CD14-positive monocyte (primary cell): ENCODE measurements at regions not wholly inside any gene's neighbourhood (a gene's known extent, or its start where the extent isn't known, plus 50 kb on each side); places are given as distances from the start of the nearest gene placed in this dataset.

Source experiments
- DNase-seq, 3 donors: peaks; one replicate each; pipeline ENCODE4 v3.0.0-alpha.2; 2011 to 2022
- H2AFZ ChIP-seq: 2 replicates; pipeline ENCODE4 v1.6.0; 2012; ENCODE audit warnings: mild to moderate bottlenecking, low read depth, low read length, inconsistent platforms; ENCODE audit not compliant: insufficient read depth, poor library complexity, severe bottlenecking
- H3K27ac ChIP-seq, 2 donors: 1 replicate in 1 of 2; 2 replicates in 1 of 2; pipeline ENCODE4 v1.5.1; 2012 to 2013; ENCODE audit warnings: low read length in 2 of 2, control low read depth in 1 of 2, inconsistent platforms in 1 of 2, low read depth in 1 of 2, mild to moderate bottlenecking in 1 of 2
- H3K27me3 ChIP-seq, 2 donors: one replicate each; pipeline versions ENCODE4 v1.6.0 to v1.6.1; 2011 to 2013; ENCODE audit warnings: low read length in 2 of 2; ENCODE audit not compliant: control insufficient read depth in 2 of 2, insufficient read depth in 2 of 2
- H3K36me3 ChIP-seq, 2 donors: replicated peaks in 1 of 2; 1 replicate in 1 of 2; 2 replicates in 1 of 2; pipeline versions ENCODE4 v1.5.1 to v1.6.1; 2012 to 2013; ENCODE audit warnings: low read length in 2 of 2, control low read depth in 1 of 2, inconsistent platforms in 1 of 2, mild to moderate bottlenecking in 1 of 2; ENCODE audit not compliant: insufficient read depth in 2 of 2, control insufficient read depth in 1 of 2
- H3K4me1 ChIP-seq, 2 donors: 1 replicate in 1 of 2; 2 replicates in 1 of 2; pipeline versions ENCODE4 v1.5.1 to v1.6.1; 2012 to 2013; ENCODE audit warnings: low read length in 2 of 2, control low read depth in 1 of 2, inconsistent platforms in 1 of 2, mild to moderate bottlenecking in 1 of 2, moderate library complexity in 1 of 2; ENCODE audit not compliant: insufficient read depth in 2 of 2, control insufficient read depth in 1 of 2
- H3K4me2 ChIP-seq: replicated peaks from 2 replicates; pipeline ENCODE3; 2012; ENCODE audit warnings: low read length, moderate library complexity, mild to moderate bottlenecking; ENCODE audit not compliant: poor library complexity, severe bottlenecking; ENCODE audit errors: extremely low read depth
- H3K4me3 ChIP-seq, 3 experiments: fragments of 200-600 bp in 1 of 3; sonication (generic) in 1 of 3; replicated peaks in 1 of 3; 1 replicate in 2 of 3; 2 replicates in 1 of 3; pipeline ENCODE4 v1.5.1; 2011 to 2013; ENCODE audit warnings: low read length in 3 of 3, mild to moderate bottlenecking in 3 of 3, control low read depth in 2 of 3, low read depth in 2 of 3, inconsistent platforms in 1 of 3, moderate library complexity in 1 of 3
- H3K79me2 ChIP-seq: 2 replicates; pipeline ENCODE4 v1.6.0; 2012; ENCODE audit warnings: mild to moderate bottlenecking, control low read depth, inconsistent platforms, low read length, moderate library complexity; ENCODE audit not compliant: insufficient read depth
- H3K9ac ChIP-seq: 2 replicates; pipeline ENCODE4 v1.6.0; 2017; ENCODE audit warnings: low read length, mild to moderate bottlenecking; ENCODE audit not compliant: insufficient read depth, poor library complexity, severe bottlenecking
- H3K9me3 ChIP-seq, 2 donors: replicated peaks in 1 of 2; 1 replicate in 1 of 2; 2 replicates in 1 of 2; pipeline versions ENCODE4 v1.5.1 to v1.6.1; 2012 to 2013; ENCODE audit warnings: low read length in 2 of 2, control low read depth in 1 of 2; ENCODE audit not compliant: control insufficient read depth in 1 of 2, insufficient read depth in 1 of 2
- H4K20me1 ChIP-seq: 2 replicates; pipeline ENCODE4 v1.6.0; 2012; ENCODE audit warnings: mild to moderate bottlenecking, low read length, control low read depth, moderate library complexity; ENCODE audit not compliant: insufficient read depth
- H3K27ac Mint-ChIP-seq, 7 donors: one replicate each; pipeline ENCODE4 v1.8.0; 2020; ENCODE audit warnings: mild to moderate bottlenecking in 7 of 7, mixed read lengths in 7 of 7, moderate library complexity in 6 of 7, inconsistent platforms in 2 of 7
- H3K27me3 Mint-ChIP-seq, 3 donors: one replicate each; pipeline ENCODE4 v1.8.0; 2021 to 2022; ENCODE audit warnings: low read depth in 3 of 3, mild to moderate bottlenecking in 3 of 3, mixed read lengths in 3 of 3, moderate library complexity in 3 of 3, inconsistent platforms in 1 of 3
- H3K36me3 Mint-ChIP-seq, 2 donors: one replicate each; pipeline ENCODE4 v1.8.0; 2020; ENCODE audit warnings: mixed read lengths in 2 of 2, inconsistent platforms in 1 of 2, mild to moderate bottlenecking in 1 of 2
- H3K4me1 Mint-ChIP-seq: one replicate; pipeline ENCODE4 v1.8.0; 2020; ENCODE audit warnings: mild to moderate bottlenecking, mixed read lengths
- H3K4me3 Mint-ChIP-seq, 2 donors: one replicate each; pipeline ENCODE4 v1.8.0; 2020; ENCODE audit warnings: mild to moderate bottlenecking in 2 of 2, mixed read lengths in 2 of 2, moderate library complexity in 1 of 2
- H3K9me3 Mint-ChIP-seq, 7 donors: one replicate each; pipeline ENCODE4 v1.8.0; 2020 to 2022; ENCODE audit warnings: mixed read lengths in 7 of 7, mild to moderate bottlenecking in 6 of 7, moderate library complexity in 6 of 7, inconsistent platforms in 2 of 7
- CTCF ChIP-seq: fragments of 200-600 bp; IDR thresholded peaks from one replicate; pipeline ENCODE4 v1.8.0; 2022; ENCODE audit warnings: antibody characterized with exemption, mild to moderate bottlenecking
- WGBS: methylation state at CpG from one replicate; pipeline ENCODE4 v1.1.5; 2013; ENCODE audit warnings: missing lambda C conversion rate; ENCODE audit not compliant: insufficient coverage; 5-methylcytosine and 5-hydroxymethylcytosine counted together
- intact Hi-C, 2 donors: fragments of 100-400 bp; cut with micrococcal nuclease; formaldehyde crosslinking; loops; one replicate each; pipeline versions ENCODE4 v1.15.0 to v1.15.1; 2023

GRCh38 chr3:147793841-147794240 is 384.7 kb downstream of the ZIC1 start:
- H3K27me3 Mint-ChIP-seq = no peaks in the 10 kb centered on the region
- no peak for DNase-seq
- H3K36me3 ChIP-seq = no peaks in the 10 kb centered on the region
- no peak overlapping the region for H2AFZ ChIP-seq
- no peaks in the 10 kb centered on the region for H3K9me3 ChIP-seq
- no peak overlapping the region for H3K4me3 ChIP-seq
- no peak overlapping the region for H3K27ac ChIP-seq
- no peaks in the 10 kb centered on the region for H3K27me3 ChIP-seq
- no peak overlapping the region for H3K4me2 ChIP-seq
- no peaks in the 10 kb centered on the region for H4K20me1 ChIP-seq
- peaks cover 0 to 2% (median 0%) of the 10 kb centered on the region in 7 donors for H3K9me3 Mint-ChIP-seq
- WGBS = no CpG with 5 or more reads among the region's 2 CpGs
- no peak overlapping the region for H3K27ac Mint-ChIP-seq
- H3K4me1 Mint-ChIP-seq = no peaks in the 10 kb centered on the region
- H3K4me3 Mint-ChIP-seq = no peak overlapping the region
- intact Hi-C loops = no loop called here
- no peaks in the 10 kb centered on the region for H3K79me2 ChIP-seq
- TF ChIP-seq CTCF = no peak
- no peaks in the 10 kb centered on the region for H3K4me1 ChIP-seq
- no peaks in the 10 kb centered on the region for H3K36me3 Mint-ChIP-seq
- H3K9ac ChIP-seq = no peak overlapping the region

- H3K36me3 ChIP-seq = no peaks in the 10 kb centered on the region
- no peak overlapping the region for H3K4me3 ChIP-seq
- H3K4me2 ChIP-seq = no peak overlapping the region
- H3K9me3 ChIP-seq = no peaks in the 10 kb centered on the region
- H3K27ac ChIP-seq = no peak overlapping the region
- no peak overlapping the region for H3K9ac ChIP-seq
- no peaks in the 10 kb centered on the region for H4K20me1 ChIP-seq
- H3K27me3 Mint-ChIP-seq = no peaks in the 10 kb centered on the region
- H3K79me2 ChIP-seq = no peaks in the 10 kb centered on the region
- intact Hi-C loops = no loop called here
- 100% methylated on average over 1 of the region's 3 CpGs for WGBS
- H3K9me3 Mint-ChIP-seq = peaks cover 0 to 2% (median 0%) of the 10 kb centered on the region in 7 donors
- no peak overlapping the region for H2AFZ ChIP-seq
- no peaks in the 10 kb centered on the region for H3K27me3 ChIP-seq
- no peaks in the 10 kb centered on the region for H3K36me3 Mint-ChIP-seq
- DNase-seq = no peak
- no peaks in the 10 kb centered on the region for H3K4me1 ChIP-seq
- no peak overlapping the region for H3K4me3 Mint-ChIP-seq
- H3K4me1 Mint-ChIP-seq = no peaks in the 10 kb centered on the region
- TF ChIP-seq CTCF = no peak
- H3K27ac Mint-ChIP-seq = no peak overlapping the region
These were observed 385.4 kb downstream of the ZIC1 start for GRCh38 chr3:147794596-147794995.
